GM12865 (cell line): ENCODE measurements at regions not wholly inside any gene's neighbourhood (a gene's known extent, or its start where the extent isn't known, plus 50 kb on each side); places are given as distances from the start of the nearest gene placed in this dataset.

Experiments
- DNase-seq: peaks from one replicate; pipeline ENCODE4 v3.0.0; 2010; ENCODE audit warnings: low read depth
- H3K4me3 ChIP-seq: 2 replicates; pipeline ENCODE4 v1.5.1; 2011; ENCODE audit warnings: mild to moderate bottlenecking, low read depth, low read length, control low read depth
- TF ChIP-seq, protein P1 (sequence below): IDR thresholded peaks from 2 replicates; pipeline ENCODE4 v1.5.1; 2011; ENCODE audit warnings: low read length, control low read depth, low read depth, inconsistent platforms; ENCODE audit not compliant: insufficient read depth; ENCODE audit errors: missing control alignments

DNA sequence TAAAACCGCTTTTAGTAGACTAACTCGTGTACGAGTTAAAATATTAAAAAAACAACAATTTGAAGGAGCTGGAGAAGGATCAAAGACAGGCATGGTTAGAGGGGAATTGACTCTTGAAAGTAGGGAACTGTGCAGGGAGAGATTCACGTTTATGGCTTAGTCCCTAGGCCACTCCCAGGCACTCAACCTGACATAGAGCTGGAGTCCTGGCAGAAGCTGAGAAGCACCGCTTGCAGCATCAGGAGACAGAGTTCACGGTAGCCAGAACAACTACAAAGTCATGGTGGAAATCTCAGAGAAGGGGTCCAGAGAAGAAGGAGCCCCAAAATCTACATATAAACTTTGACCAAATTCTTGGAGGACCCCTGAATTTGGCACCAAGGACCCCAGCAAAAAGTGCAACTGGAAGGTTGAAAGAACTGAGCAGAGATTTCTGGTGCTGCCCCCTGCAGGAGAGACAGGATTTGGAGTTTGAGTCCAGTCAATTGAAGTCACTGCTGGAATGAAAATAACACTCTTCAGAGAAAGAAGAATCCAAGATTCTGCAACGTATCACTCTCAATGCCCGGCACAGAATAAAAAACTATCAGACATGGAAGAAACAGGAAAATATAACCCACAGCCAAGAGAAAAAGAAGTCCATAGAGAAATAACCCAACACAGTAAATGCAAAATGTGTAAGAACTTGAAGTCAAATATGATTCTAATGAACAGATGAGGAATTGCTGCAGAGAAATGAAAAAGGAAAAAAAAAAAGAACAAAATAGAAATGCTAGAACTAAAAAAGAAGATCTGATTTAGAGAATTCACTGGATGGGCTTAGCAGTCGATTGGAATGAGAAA is 493.3 kb upstream of the PODXL start:
- peak; percentile 32 for DNase-seq
- TF ChIP-seq, protein P1, sequence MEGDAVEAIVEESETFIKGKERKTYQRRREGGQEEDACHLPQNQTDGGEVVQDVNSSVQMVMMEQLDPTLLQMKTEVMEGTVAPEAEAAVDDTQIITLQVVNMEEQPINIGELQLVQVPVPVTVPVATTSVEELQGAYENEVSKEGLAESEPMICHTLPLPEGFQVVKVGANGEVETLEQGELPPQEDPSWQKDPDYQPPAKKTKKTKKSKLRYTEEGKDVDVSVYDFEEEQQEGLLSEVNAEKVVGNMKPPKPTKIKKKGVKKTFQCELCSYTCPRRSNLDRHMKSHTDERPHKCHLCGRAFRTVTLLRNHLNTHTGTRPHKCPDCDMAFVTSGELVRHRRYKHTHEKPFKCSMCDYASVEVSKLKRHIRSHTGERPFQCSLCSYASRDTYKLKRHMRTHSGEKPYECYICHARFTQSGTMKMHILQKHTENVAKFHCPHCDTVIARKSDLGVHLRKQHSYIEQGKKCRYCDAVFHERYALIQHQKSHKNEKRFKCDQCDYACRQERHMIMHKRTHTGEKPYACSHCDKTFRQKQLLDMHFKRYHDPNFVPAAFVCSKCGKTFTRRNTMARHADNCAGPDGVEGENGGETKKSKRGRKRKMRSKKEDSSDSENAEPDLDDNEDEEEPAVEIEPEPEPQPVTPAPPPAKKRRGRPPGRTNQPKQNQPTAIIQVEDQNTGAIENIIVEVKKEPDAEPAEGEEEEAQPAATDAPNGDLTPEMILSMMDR = peak; percentile 71
- H3K4me3 ChIP-seq = no peak overlapping the region

DNA sequence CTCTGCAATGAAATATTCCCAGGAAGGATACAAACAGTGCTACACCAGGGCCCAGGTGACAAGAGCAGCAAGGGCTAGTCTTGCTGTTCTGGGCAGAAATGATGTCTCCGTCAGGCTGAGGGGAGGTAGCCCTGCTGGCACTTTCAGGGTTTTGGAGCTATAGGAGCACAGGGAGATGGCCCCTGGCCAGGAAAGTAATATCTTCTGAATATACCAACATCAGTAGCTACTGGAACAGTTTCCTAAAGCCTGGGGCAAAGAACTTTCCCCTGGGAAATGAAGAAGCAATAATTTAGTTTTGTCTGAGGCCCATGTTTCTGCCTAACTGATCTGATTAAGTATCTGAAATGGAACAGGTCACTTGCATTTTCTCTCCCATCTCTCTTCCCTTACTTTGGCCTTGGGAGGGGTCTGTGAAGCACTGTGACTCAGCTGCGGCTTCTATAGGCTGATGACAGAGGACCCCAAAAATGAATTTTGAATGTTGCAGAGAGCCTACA is 489.1 kb upstream of the PODXL start:
- no peak overlapping the region for H3K4me3 ChIP-seq
- TF ChIP-seq, protein P1 = no peak
- no peak for DNase-seq

DNA sequence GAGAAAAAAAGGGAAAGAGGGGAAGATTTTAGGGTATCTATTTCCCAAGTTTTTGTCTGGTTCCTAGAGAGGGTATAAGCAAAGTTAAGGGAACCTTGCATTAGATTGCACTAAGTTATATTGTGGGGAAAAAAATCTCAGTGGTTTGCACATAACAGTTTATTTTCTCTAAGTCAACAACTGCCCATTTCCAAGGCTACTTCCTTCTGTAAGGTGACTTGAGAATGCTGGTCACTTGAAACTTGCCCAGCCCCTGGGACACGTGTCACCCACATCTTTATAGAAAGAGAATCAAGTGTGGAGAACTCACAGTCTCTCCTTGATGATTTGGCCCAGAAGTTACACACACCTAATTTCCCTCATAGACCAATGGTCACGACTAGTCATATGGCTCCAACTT is 488.6 kb upstream of the PODXL start:
- TF ChIP-seq, protein P1 = no peak
- DNase-seq = no peak
- no peak overlapping the region for H3K4me3 ChIP-seq

DNA sequence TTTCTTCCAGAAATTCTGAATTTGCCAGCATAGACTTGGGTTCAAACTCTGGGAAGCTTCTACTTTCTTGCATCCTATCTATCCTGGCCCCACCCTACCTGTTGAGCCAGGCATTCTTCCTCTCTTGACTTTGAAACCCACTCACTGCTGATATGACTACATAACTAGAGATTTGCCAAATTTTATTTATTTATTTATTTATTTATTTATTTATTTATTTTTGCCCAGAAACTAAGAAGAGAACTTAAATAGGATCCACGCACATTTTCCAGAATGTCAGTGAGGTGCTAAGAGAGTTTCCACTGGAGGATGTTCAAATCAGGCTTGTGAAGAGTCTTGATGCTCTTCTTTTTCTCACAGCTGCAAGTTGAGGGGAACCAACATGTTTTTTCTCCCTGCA is 487.8 kb upstream of the PODXL start:
- H3K4me3 ChIP-seq = no peak overlapping the region

DNA sequence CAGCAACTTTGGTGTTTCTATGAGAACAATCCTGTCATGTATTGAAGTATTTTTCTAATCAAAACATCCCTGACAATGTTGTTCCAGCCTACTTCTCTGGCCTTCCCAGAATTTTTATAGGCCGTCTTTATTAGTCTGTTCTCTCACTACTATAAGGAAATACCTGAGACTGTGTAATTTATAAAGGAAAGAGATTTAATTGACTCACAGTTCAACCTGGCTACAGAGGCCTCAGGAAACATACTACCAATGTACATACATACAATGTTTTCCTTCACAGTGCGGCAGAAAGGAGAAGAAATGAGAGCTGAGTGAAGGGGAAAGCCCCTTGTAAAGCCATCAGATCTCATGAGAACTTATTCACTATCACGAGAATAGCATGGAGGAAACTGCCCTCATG is 484.7 kb upstream of the PODXL start:
- H3K4me3 ChIP-seq = no peak overlapping the region
- DNase-seq = no peak
- TF ChIP-seq, protein P1 = no peak

More for the DNA sequence above, 487.8 kb upstream of the PODXL start:
- TF ChIP-seq, protein P1 = no peak
- DNase-seq = no peak

DNA sequence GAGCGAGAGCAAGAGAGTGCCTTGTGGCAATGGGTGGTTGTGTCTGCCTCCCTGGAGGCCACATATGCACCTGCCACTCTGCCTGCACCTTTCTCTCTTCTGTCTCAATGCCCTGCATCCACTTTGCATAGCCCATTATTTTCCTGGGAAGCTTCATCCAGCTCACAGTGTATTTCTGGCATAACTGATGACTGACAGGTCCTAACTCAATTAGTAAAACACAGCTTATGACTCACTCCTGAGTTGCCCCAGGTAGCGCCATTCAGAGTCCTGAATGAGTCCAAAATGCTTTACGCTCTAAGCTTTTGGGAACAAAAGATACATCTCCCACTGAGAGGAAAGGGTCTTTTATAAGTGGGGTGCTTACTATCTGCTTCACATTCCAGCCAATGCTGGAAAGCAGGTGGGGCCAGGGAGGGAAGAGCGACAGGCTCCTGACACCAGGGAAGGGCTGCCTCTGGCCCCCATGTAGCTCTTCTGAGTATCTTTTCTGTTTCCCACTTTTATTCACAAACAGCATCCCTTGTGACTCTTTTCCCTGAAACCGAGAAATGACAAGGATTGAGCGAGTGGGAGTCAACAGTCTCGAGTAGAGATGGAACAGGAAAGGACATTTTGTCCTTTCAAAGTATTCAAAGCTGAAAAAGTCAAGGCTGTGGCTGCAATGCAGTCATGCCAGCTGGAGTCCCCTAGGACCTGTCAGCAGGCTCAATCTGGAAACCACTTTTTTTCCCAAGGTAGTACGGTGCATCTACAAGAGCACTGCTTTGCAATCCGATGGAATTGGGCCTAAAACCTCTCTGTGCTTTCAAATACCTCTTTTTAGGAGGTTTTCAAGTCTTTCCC is 479.3 kb upstream of the PODXL start:
- no peak for DNase-seq
- H3K4me3 ChIP-seq = no peak overlapping the region
- TF ChIP-seq, protein P1 = no peak
